Adrenal gland (tissue), 9 donors: ENCODE measurements at regions not wholly inside any gene's neighbourhood (a gene's known extent, or its start where the extent isn't known, plus 50 kb on each side); places are given as distances from the start of the nearest gene placed in this dataset.
A peak's percentile ranks its signal among the peaks of the same experiment; 100 is the strongest.

Source experiments
- DNase-seq, 7 donors: peaks; one replicate each; pipeline ENCODE4 v3.0.0-alpha.2; 2019 to 2020
- H3K27ac ChIP-seq, 5 donors: fragments of 200-600 bp; sonication (generic) in 4 of 5; 1 replicate in 3 of 5; 2 replicates in 2 of 5; pipeline versions ENCODE4 v1.5.1 to v1.8.0; 2016 to 2020; ENCODE audit warnings: mild to moderate bottlenecking in 1 of 5
- H3K27me3 ChIP-seq: fragments of 200-600 bp; 2 replicates; pipeline ENCODE4 v1.8.0; 2021
- H3K36me3 ChIP-seq, 2 donors: fragments of 200-600 bp; replicated peaks in 1 of 2; 1 replicate in 1 of 2; 2 replicates in 1 of 2; pipeline versions ENCODE4 v1.5.1 to v1.8.0; 2018 to 2022
- H3K4me1 ChIP-seq, 2 donors: fragments of 200-600 bp; replicated peaks in 1 of 2; 1 replicate in 1 of 2; 2 replicates in 1 of 2; pipeline versions ENCODE4 v1.5.1 to v1.8.0; 2018 to 2021
- H3K4me3 ChIP-seq, 4 donors: fragments of 200-600 bp; sonication (generic) in 3 of 4; one replicate each; pipeline ENCODE4 v1.5.1; 2016 to 2018
- H3K9me3 ChIP-seq, 3 donors: fragments of 200-600 bp; sonication (generic) in 1 of 3; replicated peaks in 1 of 3; 1 replicate in 2 of 3; 2 replicates in 1 of 3; pipeline versions ENCODE4 v1.5.1 to v1.8.0; 2016 to 2021
- CTCF ChIP-seq, 6 experiments: fragments of 450-650 bp in 4 of 6; fragments of 200-600 bp in 2 of 6; sonication (generic) in 1 of 6; IDR thresholded peaks; 1 replicate in 5 of 6; 2 replicates in 1 of 6; pipeline versions ENCODE4 v1.5.1 to v1.8.0; 2016 to 2021; ENCODE audit warnings: antibody characterized with exemption in 6 of 6, mild to moderate bottlenecking in 2 of 6, moderate library complexity in 1 of 6
- POLR2A ChIP-seq, 2 donors: fragments of 450-650 bp; IDR thresholded peaks; one replicate each; pipeline ENCODE4 v1.6.1; 2017; ENCODE audit warnings: antibody characterized with exemption in 2 of 2, mild to moderate bottlenecking in 2 of 2, moderate library complexity in 1 of 2
- WGBS, 4 donors: extraction: QIAGEN DNeasy Blood & Tissue Kit in 2 of 4; methylation state at CpG; one replicate each; pipeline versions ENCODE4 v1.1.5 to v1.1.7; 2013 to 2017; 5-methylcytosine and 5-hydroxymethylcytosine counted together
- intact Hi-C, 2 donors: fragments of 100-400 bp; cut with DNase I; formaldehyde crosslinking; loops; one replicate each; pipeline versions ENCODE4 v1.14.1 to v1.15.0; 2022 to 2023
- donor health status: healthy with polysubstance abuse.
- donor health status: Bipolar disorder and iron deficiency.
- donor health status: DM: yes; HTN: yes; CAD: no.
- donor health status: DM: no; HTN: no; CAD: no.
- donor health status: DM: no; HTN: no; CAD: no.

- 52 to 60% (median 59%) methylated on average over 4 of the region's 4 CpGs for WGBS, 4 donors
- H3K27me3 ChIP-seq: peaks cover 3% of the 10 kb centered on the region
- intact Hi-C loops: no loop called here
Observed at GRCh38 chr15:69892351-69892750, 205.4 kb downstream of the TLE3 start.

GRCh38 chr15:69893086-69893485, 204.6 kb downstream of the TLE3 start:
- WGBS, 4 donors: 28 to 47% (median 36%) methylated on average over 2 of the region's 2 CpGs
- TF ChIP-seq POLR2A (IDR thresholded peaks at IDR 0.05): no peak
- TF ChIP-seq CTCF (IDR thresholded peaks at IDR 0.05): no peak
- Histone ChIP-seq H3K27me3 (peaks cover 3% of the 10 kb centered on the region), H3K36me3 (no peaks in the 10 kb centered on the region), H3K9me3 (no peaks in the 10 kb centered on the region), H3K4me1 (no peaks in the 10 kb centered on the region), H3K4me3 (no peak overlapping the region), H3K27ac (no peak overlapping the region)
- DNase-seq: no peak
- intact Hi-C loops: no loop called here

More at GRCh38 chr15:69892351-69892750, 205.4 kb downstream of the TLE3 start:
- H3K9me3 ChIP-seq: no peaks in the 10 kb centered on the region
- H3K4me1 ChIP-seq: no peaks in the 10 kb centered on the region
- no peak for TF ChIP-seq CTCF (IDR thresholded peaks at IDR 0.05)
- no peak for TF ChIP-seq POLR2A (IDR thresholded peaks at IDR 0.05)
- H3K4me3 ChIP-seq: no peak overlapping the region
- no peak overlapping the region for H3K27ac ChIP-seq
- DNase-seq: no peak
- no peaks in the 10 kb centered on the region for H3K36me3 ChIP-seq

GRCh38 chr15:69893863-69894262, 203.9 kb downstream of the TLE3 start:
- DNase-seq: peak in 3 of 7 donors; percentile 22 to 69 (median 29)
- no peaks in the 10 kb centered on the region for H3K36me3 ChIP-seq
- H3K4me1 ChIP-seq: no peaks in the 10 kb centered on the region
- peaks cover 3% of the 10 kb centered on the region for H3K27me3 ChIP-seq
- WGBS, 4 donors: 30 to 45% (median 36%) methylated on average over 2 of the region's 2 CpGs
- no peaks in the 10 kb centered on the region for H3K9me3 ChIP-seq
- no peak overlapping the region for H3K4me3 ChIP-seq
- TF ChIP-seq CTCF (IDR thresholded peaks at IDR 0.05) (no peak), POLR2A (IDR thresholded peaks at IDR 0.05) (no peak)
- H3K27ac ChIP-seq: no peak overlapping the region
- intact Hi-C loops: no loop called here

GRCh38 chr15:69895202-69895601, 202.5 kb downstream of the TLE3 start:
- no peak for TF ChIP-seq CTCF (IDR thresholded peaks at IDR 0.05)
- TF ChIP-seq POLR2A (IDR thresholded peaks at IDR 0.05): no peak
- intact Hi-C loops: no loop called here
- no peak for DNase-seq
- Histone ChIP-seq H3K27ac (no peak overlapping the region), H3K27me3 (peaks cover 3% of the 10 kb centered on the region), H3K9me3 (no peaks in the 10 kb centered on the region), H3K36me3 (no peaks in the 10 kb centered on the region), H3K4me3 (no peak overlapping the region), H3K4me1 (no peaks in the 10 kb centered on the region)
- WGBS, 4 donors: 65 to 83% (median 79%) methylated on average over 2 of the region's 2 CpGs
